ENCODE measurements at regions not wholly inside any gene's neighbourhood (a gene's known extent, or its start where the extent isn't known, plus 50 kb on each side); places are given as distances from the start of the nearest gene placed in this dataset.

- no peak for DNase-seq (ENCODE audit: low spot score)
- H3K36me3 ChIP-seq (ENCODE audit: control insufficient read depth in 4 of 4, insufficient read depth in 3 of 4, low read depth in 1 of 4, low read length in 3 of 4), result no peaks in the 10 kb centered on the region
- H3K9ac ChIP-seq (ENCODE audit: low read depth in 1 of 2, low read length in 2 of 2), result no peak overlapping the region
- peaks cover 11 to 20% (median 14%) of the 10 kb centered on the region in 4 donors for H3K4me1 ChIP-seq (ENCODE audit: control insufficient read depth in 4 of 4, insufficient read depth in 4 of 4, low read length in 3 of 4)
- H3K27me3 ChIP-seq (ENCODE audit: control insufficient read depth in 4 of 4, insufficient read depth in 4 of 4, low read length in 3 of 4), result no peaks in the 10 kb centered on the region
- no peak overlapping the region for H3K4me3 ChIP-seq (ENCODE audit: low read depth in 1 of 3, low read length in 3 of 3)
- no peak overlapping the region for H3K27ac ChIP-seq (ENCODE audit: low read depth in 1 of 2, low read length in 2 of 2)
- H3K9me3 ChIP-seq (ENCODE audit: control insufficient read depth in 4 of 4, low read length in 3 of 4), result no peaks in the 10 kb centered on the region
- WGBS, result 55% methylated on average over 5 of the region's 5 CpGs
- TF ChIP-seq TAF1 (conservative IDR thresholded peaks at IDR 0.05) (no peak), NR2F2 (IDR thresholded peaks at IDR 0.05) (peak; percentile 36)
Observed at GRCh38 chr2:200742426-200742825, 69.3 kb upstream of the BZW1 start.

GRCh38 chr2:200743042-200743676, 68.6 kb upstream of the BZW1 start:
- no peaks in the 10 kb centered on the region for H3K9me3 ChIP-seq (ENCODE audit: control insufficient read depth in 4 of 4, low read length in 3 of 4)
- H3K9ac ChIP-seq (ENCODE audit: low read depth in 1 of 2, low read length in 2 of 2), result no peak overlapping the region
- no peaks in the 10 kb centered on the region for H3K27me3 ChIP-seq (ENCODE audit: control insufficient read depth in 4 of 4, insufficient read depth in 4 of 4, low read length in 3 of 4)
- 96% methylated on average over 10 of the region's 10 CpGs for WGBS
- DNase-seq (ENCODE audit: low spot score), result no peak
- no peak overlapping the region for H3K4me3 ChIP-seq (ENCODE audit: low read depth in 1 of 3, low read length in 3 of 3)
- peaks cover 13 to 26% (median 19%) of the 10 kb centered on the region in 4 donors for H3K4me1 ChIP-seq (ENCODE audit: control insufficient read depth in 4 of 4, insufficient read depth in 4 of 4, low read length in 3 of 4)
- TF ChIP-seq NR2F2 (IDR thresholded peaks at IDR 0.05) (no peak), CTCF (IDR thresholded peaks at IDR 0.05; ENCODE audit: low read depth, low read length, missing input control) (no peak), YY1 (IDR thresholded peaks at IDR 0.05) (no peak), GABPA (IDR thresholded peaks at IDR 0.05 in 1 of 2, conservative IDR thresholded peaks at IDR 0.05 in 1 of 2) (no peak)
- H3K36me3 ChIP-seq (ENCODE audit: control insufficient read depth in 4 of 4, insufficient read depth in 3 of 4, low read depth in 1 of 4, low read length in 3 of 4), result no peaks in the 10 kb centered on the region
- H3K27ac ChIP-seq (ENCODE audit: low read depth in 1 of 2, low read length in 2 of 2), result no peak overlapping the region

- no peak for DNase-seq (ENCODE audit: low spot score)
- Histone ChIP-seq H3K27ac (ENCODE audit: low read depth in 1 of 2, low read length in 2 of 2) (no peak overlapping the region), H3K4me1 (ENCODE audit: control insufficient read depth in 4 of 4, insufficient read depth in 4 of 4, low read length in 3 of 4) (peaks cover 13 to 36% (median 25%) of the 10 kb centered on the region in 4 donors), H3K36me3 (ENCODE audit: control insufficient read depth in 4 of 4, insufficient read depth in 3 of 4, low read depth in 1 of 4, low read length in 3 of 4) (no peaks in the 10 kb centered on the region), H3K9ac (ENCODE audit: low read depth in 1 of 2, low read length in 2 of 2) (no peak overlapping the region), H3K9me3 (ENCODE audit: control insufficient read depth in 4 of 4, low read length in 3 of 4) (no peaks in the 10 kb centered on the region), H3K27me3 (ENCODE audit: control insufficient read depth in 4 of 4, insufficient read depth in 4 of 4, low read length in 3 of 4) (no peaks in the 10 kb centered on the region), H3K4me3 (ENCODE audit: low read depth in 1 of 3, low read length in 3 of 3) (no peak overlapping the region)
- no peak for TF ChIP-seq FOXA2 (IDR thresholded peaks at IDR 0.05)
- TF ChIP-seq HNF4A (conservative IDR thresholded peaks at IDR 0.05), result no peak
- TF ChIP-seq FOXA1 (IDR thresholded peaks at IDR 0.05), result no peak
- 91% methylated on average over 6 of the region's 6 CpGs for WGBS
Observed at GRCh38 chr2:200744201-200744602, 67.5 kb upstream of the BZW1 start.

- Histone ChIP-seq H3K4me1 (ENCODE audit: control insufficient read depth in 4 of 4, insufficient read depth in 4 of 4, low read length in 3 of 4) (peaks cover 16 to 34% (median 25%) of the 10 kb centered on the region in 4 donors), H3K36me3 (ENCODE audit: control insufficient read depth in 4 of 4, insufficient read depth in 3 of 4, low read depth in 1 of 4, low read length in 3 of 4) (no peaks in the 10 kb centered on the region), H3K9ac (ENCODE audit: low read depth in 1 of 2, low read length in 2 of 2) (no peak overlapping the region), H3K27ac (ENCODE audit: low read depth in 1 of 2, low read length in 2 of 2) (no peak overlapping the region), H3K4me3 (ENCODE audit: low read depth in 1 of 3, low read length in 3 of 3) (no peak overlapping the region), H3K27me3 (ENCODE audit: control insufficient read depth in 4 of 4, insufficient read depth in 4 of 4, low read length in 3 of 4) (no peaks in the 10 kb centered on the region), H3K9me3 (ENCODE audit: control insufficient read depth in 4 of 4, low read length in 3 of 4) (no peaks in the 10 kb centered on the region)
- 90% methylated on average over 7 of the region's 7 CpGs for WGBS
- no peak for DNase-seq (ENCODE audit: low spot score)
- TF ChIP-seq RAD21 (IDR thresholded peaks at IDR 0.05), result no peak
- no peak for TF ChIP-seq ZBTB33 (IDR thresholded peaks at IDR 0.05)
- TF ChIP-seq JUND (IDR thresholded peaks at IDR 0.05), result no peak
- TF ChIP-seq FOXA1 (IDR thresholded peaks at IDR 0.05), result no peak
- no peak for TF ChIP-seq FOXA2 (IDR thresholded peaks at IDR 0.05)
- no peak for TF ChIP-seq RXRA (IDR thresholded peaks at IDR 0.05)
- TF ChIP-seq SP1 (IDR thresholded peaks at IDR 0.05), result no peak
- no peak for TF ChIP-seq REST (IDR thresholded peaks at IDR 0.05)
- no peak for TF ChIP-seq HNF4G (IDR thresholded peaks at IDR 0.05)
- no peak for TF ChIP-seq YY1 (IDR thresholded peaks at IDR 0.05)
- no peak for TF ChIP-seq MAX (IDR thresholded peaks at IDR 0.05)
- TF ChIP-seq ATF3 (IDR thresholded peaks at IDR 0.05), result no peak
Observed at GRCh38 chr2:200746301-200746700, 65.4 kb upstream of the BZW1 start.

Data from liver (tissue), 8 donors.